CD4-positive, alpha-beta T cell treated with Interleukin-17A for 4 hours (primary cell): ENCODE measurements at regions not wholly inside any gene's neighbourhood (a gene's known extent, or its start where the extent isn't known, plus 50 kb on each side); places are given as distances from the start of the nearest gene placed in this dataset.

Experiments
- DNase-seq: peaks from one replicate; pipeline ENCODE4 v3.0.0-alpha.2; 2020; ENCODE audit warnings: mixed read lengths

DNA sequence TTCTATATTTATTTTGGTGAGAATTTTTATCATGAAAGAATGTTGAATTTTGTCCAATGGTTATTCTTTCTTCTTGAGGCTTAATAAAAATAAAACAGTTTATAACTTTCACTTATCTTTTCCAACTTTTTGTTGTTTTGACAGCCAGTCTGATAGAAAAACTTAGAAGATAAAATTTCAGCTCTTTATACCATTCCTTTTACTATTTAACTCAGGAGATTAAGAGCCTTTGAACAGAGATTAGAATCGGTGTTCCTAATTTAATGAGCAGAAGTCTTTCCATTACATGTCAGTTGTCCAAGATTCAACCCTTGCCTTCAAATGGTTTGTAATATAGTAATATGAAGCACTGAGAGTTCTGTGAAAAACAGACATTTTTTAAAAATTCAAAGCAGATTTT, 97.8 kb upstream of the SEC61G start:
- DNase-seq: no peak

DNA sequence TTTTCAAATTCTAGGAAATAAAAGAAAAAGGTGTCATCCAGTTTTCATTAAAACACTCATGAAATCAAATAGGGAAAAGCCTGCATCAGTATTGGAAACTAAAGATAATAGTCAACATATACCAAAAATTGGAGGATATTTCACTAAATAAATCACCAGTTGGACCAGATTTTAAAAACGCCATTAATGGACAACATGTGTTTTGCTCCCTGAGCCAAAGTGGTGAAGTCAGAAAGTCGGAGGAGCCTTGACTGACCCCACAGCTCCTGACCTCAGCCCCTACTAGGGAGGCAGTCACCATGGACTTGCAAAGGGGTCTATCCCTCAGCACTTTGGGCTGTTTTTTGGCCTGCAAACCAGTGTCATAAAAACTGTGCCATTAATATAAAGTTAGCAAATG, 98.3 kb upstream of the SEC61G start:
- DNase-seq: no peak

DNA sequence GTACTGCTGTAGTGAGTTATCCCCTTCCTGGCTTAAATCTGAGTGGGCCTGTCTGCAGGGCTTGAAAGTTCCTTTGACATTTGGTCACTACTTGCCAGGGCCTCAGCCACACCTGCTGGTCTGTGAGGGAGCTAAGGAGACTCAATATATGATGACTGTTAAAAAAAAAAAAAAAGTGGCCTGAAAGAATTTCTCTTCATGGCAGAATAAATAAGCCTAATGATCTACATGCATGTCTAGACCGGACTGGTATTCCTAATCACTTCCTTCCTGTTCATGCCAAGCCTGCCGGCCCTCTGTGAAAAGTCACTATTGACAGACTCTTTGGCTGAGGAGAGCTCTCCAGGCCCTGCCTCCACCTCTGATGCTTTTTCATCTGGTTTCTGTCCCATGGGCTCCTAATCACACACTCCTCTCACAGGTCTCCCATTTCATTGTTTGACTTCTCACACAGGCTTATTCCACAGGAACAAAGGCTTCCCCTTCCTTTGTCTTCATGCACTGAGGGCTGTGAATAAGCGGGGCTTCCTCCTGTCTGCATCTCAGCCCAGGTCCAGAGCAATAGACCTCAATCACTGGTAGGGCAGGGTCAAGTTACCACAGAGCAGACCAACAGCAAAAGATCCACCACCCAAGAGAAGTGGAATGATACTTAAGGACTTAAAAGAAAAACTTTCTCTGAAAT, 99.1 kb upstream of the SEC61G start:
- no peak for DNase-seq

DNA sequence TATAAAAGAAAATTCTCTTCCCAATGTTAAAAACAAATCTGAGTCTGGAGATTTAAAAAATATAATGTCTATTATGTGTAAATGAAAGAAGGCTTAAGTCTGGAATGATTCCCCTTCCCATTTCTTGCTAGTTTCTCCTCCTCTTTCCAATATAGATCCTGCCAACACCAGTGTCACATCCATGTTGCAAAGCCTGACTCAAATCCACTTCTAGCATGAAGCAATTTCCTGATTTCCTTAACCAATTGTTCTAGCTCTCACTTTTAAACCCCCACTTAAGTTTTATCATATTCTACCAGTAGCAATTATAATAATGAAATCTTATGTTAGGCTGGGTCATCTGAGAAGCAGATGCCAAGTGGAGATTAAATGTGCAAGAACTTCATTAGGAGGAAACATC, 100.1 kb upstream of the SEC61G start:
- DNase-seq: no peak

DNA sequence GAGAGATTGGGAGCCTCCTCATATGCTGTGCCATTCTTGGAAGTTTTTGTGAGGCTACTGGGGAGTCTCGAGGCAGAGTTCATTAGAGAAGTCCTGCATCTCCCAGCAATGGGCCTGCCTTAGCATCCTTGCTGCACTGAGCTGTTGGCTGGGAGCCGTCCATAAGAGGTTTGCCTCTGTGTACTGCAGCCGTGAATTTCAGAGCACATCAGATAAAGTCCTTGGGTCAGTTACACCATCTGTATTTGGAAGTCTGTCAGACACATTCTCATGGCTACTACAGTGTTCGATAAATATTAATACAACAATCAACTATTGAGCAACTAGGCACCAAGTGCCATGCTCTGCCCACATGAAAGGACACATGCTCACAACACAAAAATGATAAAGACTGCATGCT, 100.5 kb upstream of the SEC61G start:
- DNase-seq: no peak

DNA sequence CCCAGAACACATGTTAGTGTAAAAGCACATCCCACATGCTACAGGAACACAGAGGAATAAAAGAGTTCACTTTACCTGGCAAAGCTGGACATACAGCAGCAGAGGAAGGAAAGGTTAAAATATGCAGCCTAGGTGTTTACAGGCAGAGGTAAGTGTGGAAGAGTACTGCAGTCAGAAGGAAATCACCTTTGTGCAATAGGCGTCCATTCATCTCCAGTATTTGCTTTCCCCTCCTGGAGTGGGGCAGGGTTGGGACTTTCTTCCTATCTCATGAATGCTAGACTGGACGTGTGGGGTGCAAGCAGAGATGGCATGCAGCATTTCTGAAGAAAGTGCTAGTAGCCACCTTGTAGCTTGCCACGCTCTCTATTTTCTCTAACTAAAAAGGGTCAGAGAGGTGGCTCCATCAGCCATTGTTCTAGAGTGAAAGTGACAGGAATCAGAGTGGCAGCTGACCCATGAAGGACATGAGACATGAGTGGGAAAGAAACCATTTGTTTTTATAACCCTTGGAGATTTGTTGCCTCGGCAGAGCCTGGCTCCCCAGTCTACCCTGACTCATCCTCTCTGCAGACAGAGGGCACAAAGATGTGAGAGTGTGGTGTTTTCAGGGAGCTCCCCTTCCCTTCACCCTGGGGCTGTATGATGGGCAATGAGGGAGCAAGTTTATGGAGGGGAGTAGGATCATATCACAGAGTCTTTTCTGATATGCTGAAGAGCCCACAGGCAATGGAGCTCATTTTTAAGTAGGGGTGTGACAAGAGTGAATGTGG, 101.2 kb upstream of the SEC61G start:
- no peak for DNase-seq

DNA sequence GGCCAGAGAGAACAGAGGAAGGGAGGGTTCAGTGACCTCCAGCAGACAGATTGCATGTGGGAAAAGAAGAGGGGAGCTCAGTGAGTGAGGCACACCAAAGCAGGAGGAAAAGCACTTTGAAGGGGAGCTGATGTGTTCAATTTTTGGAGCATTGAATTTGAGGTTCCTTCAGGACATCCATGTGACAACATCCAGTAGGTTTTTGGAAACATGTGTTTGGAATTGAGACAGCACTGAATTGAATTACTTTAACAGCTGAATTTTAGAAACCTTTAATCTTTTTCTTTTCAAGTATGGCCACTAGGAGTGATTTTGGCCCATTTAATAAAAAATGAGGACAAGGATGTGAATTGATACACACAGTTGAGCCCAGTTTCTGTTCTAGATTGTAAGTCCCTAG, 101.8 kb upstream of the SEC61G start:
- DNase-seq: no peak

DNA sequence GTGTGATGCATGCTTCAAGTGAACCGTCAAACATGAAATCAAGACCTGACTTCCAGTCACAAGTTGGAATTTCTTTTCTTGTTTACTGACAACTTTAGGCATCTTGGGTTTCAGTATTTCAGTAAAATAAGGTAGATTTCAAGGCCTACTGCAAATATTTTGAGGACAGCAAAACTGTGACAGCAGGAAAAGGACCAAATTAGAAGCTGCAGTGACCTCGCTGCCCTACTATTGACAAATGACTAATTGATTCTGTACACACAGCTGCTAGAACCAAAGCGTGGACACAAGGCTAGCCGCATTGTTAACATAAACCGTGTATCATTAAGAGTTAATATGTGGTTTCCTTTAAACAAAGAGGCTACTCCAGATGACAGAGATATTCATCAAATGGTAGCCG, 105.7 kb upstream of the SEC61G start:
- no peak for DNase-seq

DNA sequence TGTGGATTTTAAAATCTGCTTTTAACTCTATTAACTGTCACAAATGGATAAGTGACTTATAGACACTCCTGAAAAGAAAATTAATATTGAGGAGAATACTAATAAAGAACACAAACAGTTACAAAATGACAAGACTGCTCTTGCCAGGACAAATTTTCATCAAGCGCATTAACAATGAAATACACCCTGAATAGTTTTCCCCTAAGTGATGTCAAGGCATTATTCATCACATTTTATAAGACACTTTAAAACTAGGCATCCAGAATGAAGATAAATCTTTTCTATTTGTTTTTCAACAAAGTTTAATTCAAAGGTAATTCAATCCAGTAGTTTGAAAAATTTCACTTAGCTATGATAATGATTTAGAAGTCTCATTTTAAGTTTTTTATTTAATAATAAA, 110.5 kb upstream of the SEC61G start:
- no peak for DNase-seq

DNA sequence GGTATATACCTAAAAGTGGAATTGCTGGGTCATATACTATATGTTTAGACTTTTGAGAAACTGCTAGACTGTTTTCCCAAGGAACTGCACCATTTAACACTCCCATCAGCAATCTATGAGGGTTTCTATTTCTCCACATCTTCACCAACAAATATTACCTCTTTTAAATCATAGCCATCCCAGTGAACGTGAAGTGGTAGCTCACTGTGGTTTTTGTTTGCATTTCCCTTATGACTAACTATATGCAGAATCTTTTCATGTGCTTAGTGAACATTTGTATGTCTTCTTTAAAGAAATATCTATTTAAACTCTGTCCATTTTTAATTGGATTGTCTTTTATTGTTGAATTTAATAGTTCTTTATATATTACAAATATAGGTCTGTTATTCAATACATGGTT, 115.8 kb upstream of the SEC61G start:
- no peak for DNase-seq

DNA sequence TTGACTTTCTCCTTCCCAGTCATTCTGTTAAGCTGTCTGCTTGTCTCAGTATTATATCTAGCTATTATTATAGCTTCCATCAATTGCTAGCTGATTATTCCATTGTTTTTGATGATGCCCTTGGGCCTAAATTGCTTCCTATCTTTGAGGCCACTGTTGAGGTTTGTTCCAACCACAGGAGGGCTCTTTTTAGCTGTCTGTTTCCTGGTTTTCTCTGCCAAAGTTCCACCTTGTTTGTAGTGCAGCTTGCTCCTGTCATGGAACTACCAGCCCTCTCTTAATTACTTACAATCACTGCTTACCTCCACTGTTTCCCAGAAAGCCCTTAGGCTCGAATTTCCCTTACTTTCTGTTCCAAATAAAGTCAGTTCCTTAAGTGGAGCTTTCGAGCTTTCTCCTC, 118.7 kb upstream of the SEC61G start:
- no peak for DNase-seq

DNA sequence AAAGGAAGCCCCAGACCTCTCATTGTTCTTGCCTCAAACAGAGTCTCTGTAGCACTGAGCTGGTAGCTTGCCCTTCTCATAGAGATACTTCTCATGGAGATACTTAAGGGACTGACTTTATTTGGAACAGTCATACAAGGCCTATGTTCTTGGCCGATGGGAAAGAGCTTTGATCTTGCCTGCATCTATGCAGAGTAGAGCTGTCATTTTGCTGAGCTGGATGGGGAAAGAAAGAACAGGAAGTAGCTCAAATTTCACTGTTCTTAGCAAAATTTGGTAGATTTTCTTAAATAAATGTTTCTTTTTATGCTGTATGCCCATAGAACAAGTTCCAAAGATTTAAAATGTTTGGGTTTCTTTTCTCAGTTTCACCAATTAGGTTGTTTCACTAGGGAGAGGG, 119.3 kb upstream of the SEC61G start:
- DNase-seq: no peak

DNA sequence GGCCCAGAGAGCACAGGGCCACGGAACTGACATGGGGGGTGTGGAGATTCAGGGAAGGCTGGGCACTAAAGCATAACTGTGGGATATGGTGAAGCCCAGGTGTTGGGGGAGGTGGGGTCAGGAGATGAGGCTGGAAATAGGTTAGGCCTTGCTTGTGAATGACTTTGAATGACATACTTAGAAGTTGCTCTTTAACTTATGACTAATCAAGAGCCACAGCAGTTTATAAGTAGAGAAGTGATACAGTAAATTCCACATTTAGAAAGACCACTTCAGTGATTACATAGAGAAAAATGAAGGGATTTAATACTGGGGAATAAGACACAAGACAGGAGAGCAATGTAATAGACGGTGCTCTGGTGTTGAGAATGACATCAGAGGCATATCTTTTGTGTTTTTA, 120.8 kb upstream of the SEC61G start:
- DNase-seq: no peak

DNA sequence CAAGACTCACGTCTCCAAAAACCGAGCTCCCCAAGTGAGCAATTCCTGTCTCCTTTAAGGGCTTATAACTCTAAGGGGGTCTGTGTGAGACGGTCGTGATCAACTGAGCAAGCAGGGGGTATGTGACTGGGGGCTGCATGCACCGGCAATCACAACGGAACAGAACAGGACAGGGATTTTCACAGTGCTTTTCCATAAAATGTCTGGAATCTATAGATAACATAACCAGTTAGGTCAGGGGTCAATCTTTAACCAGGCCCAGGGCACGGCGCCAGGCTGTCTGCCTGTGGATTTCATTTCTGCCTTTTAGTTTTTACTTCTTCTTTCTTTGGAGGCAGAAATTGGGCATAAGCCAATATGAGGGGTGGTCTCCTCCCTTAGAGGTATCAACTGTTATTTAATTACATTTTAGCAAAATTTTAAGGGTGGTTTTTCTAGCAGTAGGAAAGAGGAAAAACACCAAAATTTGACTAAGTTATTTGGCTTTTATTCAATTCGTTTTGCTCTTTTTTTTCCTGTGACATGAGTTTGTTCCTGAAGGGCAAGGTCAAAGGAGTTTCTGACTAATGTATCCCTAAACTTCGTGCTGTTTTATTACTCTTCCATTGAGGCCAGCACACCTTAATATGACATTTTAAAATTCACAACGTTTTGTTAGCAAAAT, 121.4 kb upstream of the SEC61G start:
- no peak for DNase-seq

DNA sequence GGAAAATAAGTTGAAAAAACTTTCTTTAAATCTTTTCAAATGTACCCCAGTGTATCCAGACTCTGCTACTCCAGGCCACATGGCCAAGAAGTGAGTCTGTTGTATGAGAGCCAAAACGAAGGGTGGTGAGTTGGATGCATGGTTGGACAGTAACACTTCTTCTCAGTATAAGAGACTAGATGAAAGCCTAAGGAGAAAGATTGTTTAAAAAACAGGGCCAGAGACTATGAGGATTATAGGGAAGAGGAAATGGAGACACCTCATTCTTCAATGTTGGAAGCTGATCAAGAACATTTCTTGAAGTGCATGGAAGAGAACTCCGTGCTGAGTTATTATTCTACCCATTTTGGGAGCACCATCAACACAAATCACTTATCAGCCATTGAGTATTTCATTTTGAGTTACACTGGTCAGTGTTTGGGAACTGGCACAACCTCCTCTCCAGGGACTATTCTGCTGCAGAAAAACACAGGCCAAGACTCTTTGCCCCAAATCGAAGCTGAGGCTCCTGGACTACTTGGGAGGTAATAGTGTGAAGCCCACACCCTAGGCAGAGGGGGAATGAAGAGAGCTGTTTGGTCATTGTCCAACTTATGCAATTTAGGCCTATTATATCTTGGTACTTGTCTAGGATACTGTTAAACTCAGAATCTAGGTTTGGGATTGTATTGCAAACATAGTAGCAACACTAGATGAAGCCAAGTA, 123.0 kb upstream of the SEC61G start:
- DNase-seq: no peak

DNA sequence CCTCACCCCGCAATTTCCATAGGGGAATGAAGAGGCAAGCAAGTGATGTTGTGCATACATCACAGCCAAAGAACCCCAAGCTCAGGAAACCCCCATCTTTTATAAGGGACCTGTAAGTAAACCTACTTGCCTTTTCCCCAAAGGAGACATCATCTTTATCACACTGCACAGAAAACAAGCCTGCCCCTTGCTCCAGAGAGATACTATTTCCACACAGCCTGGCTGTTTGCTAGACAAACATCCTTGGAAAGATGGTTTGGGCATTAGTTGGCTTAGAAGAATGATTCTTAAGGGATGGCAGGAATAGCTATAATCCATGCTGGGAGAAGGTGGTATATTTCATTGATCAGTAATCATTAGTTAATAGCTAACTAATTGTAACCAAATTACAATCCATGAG, 123.7 kb upstream of the SEC61G start:
- no peak for DNase-seq

DNA sequence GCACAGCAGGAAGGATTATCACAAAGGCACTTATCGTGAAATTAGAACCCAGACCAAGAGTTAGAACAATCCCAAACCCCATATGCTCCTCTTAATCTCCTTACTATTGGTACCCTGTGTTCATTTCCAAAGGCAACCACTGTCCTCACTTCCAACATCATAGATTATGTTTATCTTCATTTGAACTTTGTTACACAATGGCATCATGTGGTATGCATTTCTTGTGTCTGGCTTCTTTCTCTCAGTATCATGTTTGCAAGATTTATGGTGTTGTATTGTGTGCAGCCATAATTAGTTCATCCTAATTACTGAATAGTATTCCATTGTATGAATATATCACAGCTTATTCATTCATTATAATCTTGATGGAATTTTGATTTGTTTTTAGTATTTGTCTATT, 124.6 kb upstream of the SEC61G start:
- no peak for DNase-seq

DNA sequence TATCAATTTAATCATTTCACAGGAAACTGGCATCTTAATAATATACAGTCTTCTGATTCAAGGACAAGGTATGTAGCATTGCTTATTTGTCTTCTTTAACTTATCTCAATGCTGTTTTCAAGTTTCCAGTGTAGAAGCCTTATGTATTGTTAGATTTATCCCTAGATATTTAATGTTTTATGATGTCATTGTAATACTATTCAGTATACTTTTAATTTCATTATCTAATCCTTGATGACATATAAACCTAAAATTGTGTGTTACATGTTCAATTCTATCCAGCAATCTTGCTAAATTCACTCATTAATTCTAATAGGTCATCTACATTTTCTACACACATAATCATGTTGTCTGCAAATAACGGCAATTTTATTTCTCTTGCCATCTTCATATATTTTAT, 126.3 kb upstream of the SEC61G start:
- DNase-seq: no peak

DNA sequence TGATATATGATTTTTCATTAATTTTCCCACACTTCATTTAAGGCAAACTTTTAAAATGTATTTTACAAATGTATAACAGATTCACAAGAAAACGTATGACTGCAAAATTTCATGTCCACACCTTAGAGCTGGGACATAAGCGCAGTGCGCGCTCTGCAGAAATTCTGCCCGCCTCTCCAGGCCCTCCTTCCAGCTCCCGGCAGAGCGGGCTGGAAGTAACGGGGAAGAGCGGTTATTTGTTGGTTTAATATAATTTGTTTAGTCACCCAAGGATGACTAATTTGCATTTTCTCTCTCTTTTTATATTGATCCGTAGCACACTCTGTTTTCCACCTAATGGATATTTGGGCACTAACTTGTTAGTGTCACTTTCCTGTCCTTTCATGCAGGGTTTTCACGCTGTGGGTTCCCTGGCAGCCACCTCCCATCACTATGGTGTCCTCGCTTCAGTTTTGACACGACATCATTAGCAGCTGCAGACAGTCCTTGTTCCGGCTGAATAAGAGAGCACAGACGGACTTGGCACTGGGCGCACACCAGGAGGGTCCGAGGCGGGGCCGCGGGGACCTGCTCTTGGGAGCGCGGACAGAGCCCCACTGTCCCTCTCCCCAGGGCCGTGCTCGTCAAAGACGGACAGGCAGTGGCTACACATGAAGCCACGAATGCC, 129.2 kb upstream of the SEC61G start:
- DNase-seq: no peak

DNA sequence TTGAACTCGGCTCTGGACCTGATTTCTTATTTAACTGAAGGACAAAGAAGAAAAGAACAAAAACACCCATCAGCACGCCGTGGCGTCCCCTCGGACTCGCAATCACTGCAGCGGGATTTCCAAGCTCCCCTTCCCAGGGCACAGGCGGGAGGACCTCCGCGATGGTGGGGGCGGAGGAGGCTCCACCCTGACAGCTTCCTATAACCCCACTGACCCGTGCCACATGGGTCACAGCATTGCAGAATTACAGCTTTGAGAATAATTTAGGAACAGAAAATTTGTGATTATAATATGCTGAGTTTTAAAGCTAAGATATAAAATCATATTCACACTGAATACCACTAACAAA, 129.7 kb upstream of the SEC61G start:
- DNase-seq: no peak

DNA sequence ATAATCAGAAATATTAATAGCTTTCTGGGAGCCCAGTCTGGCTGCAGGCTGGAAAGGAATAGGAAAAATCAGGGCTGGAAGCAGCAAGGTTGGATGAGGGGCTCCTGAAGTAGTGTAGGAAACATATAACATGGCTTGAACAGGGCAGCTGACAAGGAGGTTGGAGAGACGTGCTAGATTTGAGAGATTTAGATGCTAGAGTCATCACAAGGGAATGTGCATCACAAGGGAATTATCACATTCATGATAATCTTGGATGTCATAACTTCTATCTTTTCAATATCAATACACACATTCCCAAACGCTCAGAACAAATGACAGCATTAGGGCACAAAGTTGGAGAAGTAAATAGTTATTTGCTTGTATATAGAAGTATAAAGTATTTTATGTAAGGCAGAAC, 120.9 kb upstream of the EGFR start:
- DNase-seq: no peak

DNA sequence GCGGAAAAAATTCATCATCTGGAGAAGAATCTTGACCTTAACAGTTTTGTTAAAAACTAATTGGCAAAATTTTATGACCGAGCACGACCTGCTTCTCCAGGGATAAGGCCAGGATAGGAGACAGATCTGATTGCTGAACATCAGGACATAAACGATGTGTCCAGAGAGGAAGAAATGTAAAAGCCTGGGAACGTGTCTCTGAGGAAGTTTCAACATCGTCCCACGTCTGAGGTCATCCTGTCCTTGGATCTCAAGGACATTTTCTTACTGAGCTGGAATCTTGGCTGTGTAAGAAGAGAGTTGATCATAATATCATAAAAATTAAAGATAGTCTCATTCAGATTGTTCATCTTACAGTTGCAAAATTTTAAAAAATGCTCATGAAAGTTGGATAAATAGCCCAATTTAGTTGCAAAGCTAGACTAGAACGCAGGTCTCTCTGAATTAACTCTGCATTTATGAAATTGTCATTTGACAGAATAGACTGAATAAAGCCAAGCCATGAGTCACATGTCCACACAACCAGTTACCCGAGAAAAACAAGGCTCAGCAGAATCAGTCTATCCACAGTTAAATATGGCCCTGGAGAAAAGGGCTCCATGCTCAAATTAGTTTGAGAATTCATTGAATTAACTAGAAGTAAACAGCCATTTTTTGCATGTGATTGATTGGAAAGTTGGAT, 120.0 kb upstream of the EGFR start:
- DNase-seq: no peak

DNA sequence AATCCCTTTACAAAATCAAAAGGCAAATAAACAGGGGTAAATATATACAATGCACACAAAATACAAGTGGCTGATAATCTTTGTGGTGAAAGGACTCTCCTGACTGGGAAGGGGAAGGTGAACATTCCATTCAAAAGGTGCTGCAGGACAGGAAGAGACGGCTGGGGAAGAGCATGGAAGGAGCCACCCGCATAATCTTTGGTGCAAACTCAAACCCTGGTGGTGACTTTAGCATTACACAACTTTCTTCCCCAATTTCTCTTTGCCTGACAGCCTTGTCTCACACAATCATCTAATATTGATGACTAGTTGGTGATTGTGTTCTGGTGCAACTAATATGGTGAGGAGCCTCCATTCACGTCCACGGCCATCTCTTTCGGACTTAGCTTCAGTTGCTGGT, 117.0 kb upstream of the EGFR start:
- DNase-seq: no peak
